Stimulated activated memory B cell treated with anti-CD40 and anti-IgM and Interleukin-4, amounts not matched to agents 10 μg/mL and 1 μg/mL and 100 μg/mL, for 72 hours (primary cell): ENCODE measurements at regions not wholly inside any gene's neighbourhood (a gene's known extent, or its start where the extent isn't known, plus 50 kb on each side); places are given as distances from the start of the nearest gene placed in this dataset.

Experiments
- ATAC-seq: fragments of 150-1000 bp; cut with Tn5 transposase; 2 replicates; pipeline ENCODE4 v1.10.0; 2021
- H3K27ac Mint-ChIP-seq: one replicate; pipeline ENCODE4 v1.8.0; 2022; ENCODE audit warnings: mild to moderate bottlenecking, mixed read lengths
- H3K27me3 Mint-ChIP-seq: one replicate; pipeline ENCODE4 v1.8.0; 2022; ENCODE audit warnings: mixed read lengths
- H3K36me3 Mint-ChIP-seq: one replicate; pipeline ENCODE4 v1.8.0; 2022; ENCODE audit warnings: mixed read lengths
- H3K4me1 Mint-ChIP-seq: one replicate; pipeline ENCODE4 v1.8.0; 2022; ENCODE audit warnings: mixed read lengths
- H3K4me3 Mint-ChIP-seq: one replicate; pipeline ENCODE4 v1.8.0; 2022; ENCODE audit warnings: mild to moderate bottlenecking, moderate library complexity, mixed read lengths
- H3K9me3 Mint-ChIP-seq: one replicate; pipeline ENCODE4 v1.8.0; 2022; ENCODE audit warnings: mixed read lengths

- H3K4me3 Mint-ChIP-seq: no peak overlapping the region
- ATAC-seq: no peak
- no peaks in the 10 kb centered on the region for H3K9me3 Mint-ChIP-seq
- peaks cover 45% of the 10 kb centered on the region for H3K4me1 Mint-ChIP-seq
- H3K27me3 Mint-ChIP-seq: no peaks in the 10 kb centered on the region
- no peak overlapping the region for H3K27ac Mint-ChIP-seq
- no peaks in the 10 kb centered on the region for H3K36me3 Mint-ChIP-seq
Measured at GRCh38 chr22:48091656-48092223, 1329.3 kb downstream of the TBC1D22A start.

- Mint-ChIP-seq H3K27ac (no peak overlapping the region), H3K27me3 (no peaks in the 10 kb centered on the region), H3K4me3 (no peak overlapping the region), H3K9me3 (no peaks in the 10 kb centered on the region), H3K36me3 (no peaks in the 10 kb centered on the region), H3K4me1 (peaks cover 40% of the 10 kb centered on the region)
- no peak for ATAC-seq
Measured at GRCh38 chr22:48091060-48091650, 1328.7 kb downstream of the TBC1D22A start.

GRCh38 chr22:48090332-48090672 is 1327.9 kb downstream of the TBC1D22A start:
- ATAC-seq: peak; percentile 26
- H3K4me1 Mint-ChIP-seq: peaks cover 37% of the 10 kb centered on the region
- no peaks in the 10 kb centered on the region for H3K36me3 Mint-ChIP-seq
- H3K9me3 Mint-ChIP-seq: no peaks in the 10 kb centered on the region
- H3K27ac Mint-ChIP-seq: no peak overlapping the region
- H3K27me3 Mint-ChIP-seq: peaks cover 7% of the 10 kb centered on the region
- peak overlapping the region; percentile 1 for H3K4me3 Mint-ChIP-seq

GRCh38 chr22:48089601-48090331 is 1327.3 kb downstream of the TBC1D22A start:
- ATAC-seq: peak; percentile 63
- Mint-ChIP-seq H3K36me3 (no peaks in the 10 kb centered on the region), H3K9me3 (no peaks in the 10 kb centered on the region), H3K27me3 (peaks cover 12% of the 10 kb centered on the region), H3K4me1 (peaks cover 38% of the 10 kb centered on the region), H3K4me3 (no peak overlapping the region), H3K27ac (no peak overlapping the region)

GRCh38 chr22:48088926-48089536 is 1326.6 kb downstream of the TBC1D22A start:
- H3K4me3 Mint-ChIP-seq: no peak overlapping the region
- H3K36me3 Mint-ChIP-seq: no peaks in the 10 kb centered on the region
- no peak overlapping the region for H3K27ac Mint-ChIP-seq
- no peak for ATAC-seq
- H3K4me1 Mint-ChIP-seq: peaks cover 45% of the 10 kb centered on the region
- H3K27me3 Mint-ChIP-seq: peaks cover 19% of the 10 kb centered on the region
- no peaks in the 10 kb centered on the region for H3K9me3 Mint-ChIP-seq

GRCh38 chr22:48088251-48088650 is 1325.8 kb downstream of the TBC1D22A start:
- peaks cover 53% of the 10 kb centered on the region for H3K4me1 Mint-ChIP-seq
- H3K4me3 Mint-ChIP-seq: no peak overlapping the region
- no peaks in the 10 kb centered on the region for H3K9me3 Mint-ChIP-seq
- no peaks in the 10 kb centered on the region for H3K36me3 Mint-ChIP-seq
- H3K27ac Mint-ChIP-seq: no peak overlapping the region
- H3K27me3 Mint-ChIP-seq: peaks cover 19% of the 10 kb centered on the region
- ATAC-seq: no peak

GRCh38 chr22:48085901-48086645 is 1323.6 kb downstream of the TBC1D22A start:
- no peak for ATAC-seq
- no peaks in the 10 kb centered on the region for H3K9me3 Mint-ChIP-seq
- no peaks in the 10 kb centered on the region for H3K36me3 Mint-ChIP-seq
- H3K27ac Mint-ChIP-seq: no peak overlapping the region
- H3K27me3 Mint-ChIP-seq: peaks cover 28% of the 10 kb centered on the region
- H3K4me1 Mint-ChIP-seq: peaks cover 40% of the 10 kb centered on the region
- H3K4me3 Mint-ChIP-seq: no peak overlapping the region

- peaks cover 40% of the 10 kb centered on the region for H3K27me3 Mint-ChIP-seq
- H3K9me3 Mint-ChIP-seq: no peaks in the 10 kb centered on the region
- H3K4me3 Mint-ChIP-seq: peak overlapping the region; percentile 27
- ATAC-seq: no peak
- H3K36me3 Mint-ChIP-seq: no peaks in the 10 kb centered on the region
- H3K4me1 Mint-ChIP-seq: peaks cover 34% of the 10 kb centered on the region
- no peak overlapping the region for H3K27ac Mint-ChIP-seq
Measured at GRCh38 chr22:48084729-48085050, 1322.2 kb downstream of the TBC1D22A start.

GRCh38 chr22:48084041-48084728 is 1321.7 kb downstream of the TBC1D22A start:
- H3K4me1 Mint-ChIP-seq: peaks cover 36% of the 10 kb centered on the region
- no peak overlapping the region for H3K27ac Mint-ChIP-seq
- H3K27me3 Mint-ChIP-seq: peaks cover 40% of the 10 kb centered on the region
- H3K4me3 Mint-ChIP-seq: peak overlapping the region; percentile 27
- peak; percentile 86 for ATAC-seq
- no peaks in the 10 kb centered on the region for H3K9me3 Mint-ChIP-seq
- H3K36me3 Mint-ChIP-seq: no peaks in the 10 kb centered on the region

- no peaks in the 10 kb centered on the region for H3K36me3 Mint-ChIP-seq
- peak; percentile 10 for ATAC-seq
- no peak overlapping the region for H3K4me3 Mint-ChIP-seq
- peaks cover 42% of the 10 kb centered on the region for H3K4me1 Mint-ChIP-seq
- H3K27ac Mint-ChIP-seq: no peak overlapping the region
- H3K27me3 Mint-ChIP-seq: peaks cover 40% of the 10 kb centered on the region
- no peaks in the 10 kb centered on the region for H3K9me3 Mint-ChIP-seq
Measured at GRCh38 chr22:48083502-48083901, 1321.1 kb downstream of the TBC1D22A start.

GRCh38 chr22:48082284-48082683 is 1319.8 kb downstream of the TBC1D22A start:
- Mint-ChIP-seq H3K36me3 (no peaks in the 10 kb centered on the region), H3K4me3 (no peak overlapping the region), H3K9me3 (no peaks in the 10 kb centered on the region), H3K27ac (no peak overlapping the region), H3K27me3 (peaks cover 40% of the 10 kb centered on the region), H3K4me1 (peaks cover 44% of the 10 kb centered on the region)
- no peak for ATAC-seq

GRCh38 chr22:48081281-48081680 is 1318.8 kb downstream of the TBC1D22A start:
- ATAC-seq: no peak
- Mint-ChIP-seq H3K36me3 (no peaks in the 10 kb centered on the region), H3K27ac (no peak overlapping the region), H3K27me3 (peaks cover 40% of the 10 kb centered on the region), H3K4me1 (peaks cover 44% of the 10 kb centered on the region), H3K4me3 (no peak overlapping the region), H3K9me3 (no peaks in the 10 kb centered on the region)

GRCh38 chr22:48080316-48081165 is 1318.1 kb downstream of the TBC1D22A start:
- H3K9me3 Mint-ChIP-seq: no peaks in the 10 kb centered on the region
- H3K4me1 Mint-ChIP-seq: peaks cover 43% of the 10 kb centered on the region
- no peak overlapping the region for H3K4me3 Mint-ChIP-seq
- no peaks in the 10 kb centered on the region for H3K36me3 Mint-ChIP-seq
- no peak overlapping the region for H3K27ac Mint-ChIP-seq
- H3K27me3 Mint-ChIP-seq: peaks cover 35% of the 10 kb centered on the region
- ATAC-seq: no peak
